Aorta (tissue), 5 donors: ENCODE measurements at regions not wholly inside any gene's neighbourhood (a gene's known extent, or its start where the extent isn't known, plus 50 kb on each side); places are given as distances from the start of the nearest gene placed in this dataset.
"Not testable (repeated sequence)": the region's sequence is repeated elsewhere in the genome, so short reads cannot be mapped to it uniquely, and the experiment has no call there.

ENCODE experiments used
- ATAC-seq: fragments of 200-7000 bp; cut with Tn5 transposase; one replicate; pipeline ENCODE4 v1.9.1; 2022; ENCODE audit warnings: moderate library complexity; ENCODE audit not compliant: low FRiP score
- DNase-seq, 2 donors: peaks; one replicate each; pipeline ENCODE4 v3.0.0-alpha.2; 2020
- H3K27ac ChIP-seq, 2 donors: one replicate each; pipeline ENCODE4 v1.5.1; 2013; ENCODE audit warnings: low read length in 2 of 2, mild to moderate bottlenecking in 2 of 2, moderate library complexity in 2 of 2, control low read depth in 1 of 2, inconsistent platforms in 1 of 2, low read depth in 1 of 2
- H3K27me3 ChIP-seq, 2 donors: one replicate each; pipeline ENCODE4 v1.6.1; 2013; ENCODE audit warnings: control low read depth in 1 of 2, low read length in 1 of 2, mild to moderate bottlenecking in 1 of 2, moderate library complexity in 1 of 2; ENCODE audit not compliant: insufficient read depth in 2 of 2, control insufficient read depth in 1 of 2
- H3K36me3 ChIP-seq, 2 donors: one replicate each; pipeline ENCODE4 v1.6.1; 2013; ENCODE audit warnings: control low read depth in 1 of 2, low read length in 1 of 2, mild to moderate bottlenecking in 1 of 2; ENCODE audit not compliant: insufficient read depth in 2 of 2, control insufficient read depth in 1 of 2
- H3K4me1 ChIP-seq, 2 donors: one replicate each; pipeline ENCODE4 v1.6.1; 2013; ENCODE audit warnings: low read length in 2 of 2, control low read depth in 1 of 2, mild to moderate bottlenecking in 1 of 2, moderate library complexity in 1 of 2; ENCODE audit not compliant: insufficient read depth in 2 of 2, control insufficient read depth in 1 of 2
- H3K4me3 ChIP-seq, 2 donors: one replicate each; pipeline ENCODE4 v1.5.1; 2013; ENCODE audit warnings: low read length in 2 of 2, control low read depth in 1 of 2, mild to moderate bottlenecking in 1 of 2
- H3K9me3 ChIP-seq: one replicate; pipeline ENCODE4 v1.6.1; 2013; ENCODE audit warnings: mild to moderate bottlenecking, low read length; ENCODE audit not compliant: control insufficient read depth
- WGBS, 2 donors: extraction: QIAGEN DNeasy Blood & Tissue Kit; methylation state at CpG; one replicate each; pipeline ENCODE4 v1.1.7; 2013; 5-methylcytosine and 5-hydroxymethylcytosine counted together
- intact Hi-C, 2 donors: fragments of 100-400 bp; cut with DNase I; formaldehyde crosslinking; loops; one replicate each; pipeline versions ENCODE4 v1.14.2 to v1.15.0; 2022
- donor health status: healthy with polysubstance abuse.
- donor health status: Bipolar disorder and iron deficiency.
- donor health status: DM: no; HTN: no; CAD: no.
- donor health status: DM: no; HTN: no; CAD: no.
- donor health status: DM: yes; HTN: yes; CAD: no.

GRCh38 chr2:13858626-13859025 is 773.9 kb upstream of the LRATD1 start:
- H3K9me3 ChIP-seq = peaks cover 2% of the 10 kb centered on the region
- no peaks in the 10 kb centered on the region for H3K4me1 ChIP-seq
- no peak for ATAC-seq
- intact Hi-C loops = no loop called here
- H3K36me3 ChIP-seq = no peaks in the 10 kb centered on the region
- no peak overlapping the region for H3K4me3 ChIP-seq
- no peak for DNase-seq
- H3K27me3 ChIP-seq = no peaks in the 10 kb centered on the region
- H3K27ac ChIP-seq = no peak overlapping the region
- WGBS, 2 donors = 43 to 61% methylated on average over 6 of the region's 6 CpGs

- H3K27ac ChIP-seq, intact Hi-C loops, H3K36me3 ChIP-seq, H3K4me3 ChIP-seq, H3K9me3 ChIP-seq, ATAC-seq, DNase-seq, H3K27me3 ChIP-seq, H3K4me1 ChIP-seq: not testable (repeated sequence)
These were observed 764.2 kb upstream of the LRATD1 start for GRCh38 chr2:13868275-13868674.

DNA sequence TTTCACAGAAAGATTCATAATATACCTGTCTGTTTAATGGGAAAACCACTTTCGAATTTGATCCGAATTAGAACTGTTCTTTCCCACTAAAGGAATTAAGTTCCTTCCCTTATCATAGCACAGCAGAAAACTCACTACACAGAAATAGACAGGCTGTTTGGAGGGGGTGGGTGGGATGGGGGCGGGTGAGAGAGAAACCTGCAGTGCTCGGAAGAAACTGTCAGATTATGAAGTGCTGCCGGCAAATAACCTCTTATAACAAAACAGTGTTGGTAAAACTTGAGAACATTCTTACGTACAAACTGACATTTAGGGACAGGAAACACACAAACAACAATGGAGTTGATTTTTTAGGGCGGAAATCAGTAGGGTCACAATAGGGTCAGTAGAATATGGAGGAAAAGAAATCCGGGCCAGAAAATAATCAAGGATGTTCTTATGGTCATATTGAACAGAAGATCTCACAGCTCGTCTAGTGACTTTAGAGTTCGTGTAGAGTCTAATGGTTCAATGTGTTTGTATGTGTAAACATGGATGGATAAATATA is 756.0 kb upstream of the LRATD1 start:
- WGBS, 2 donors = 63 to 64% methylated on average over 10 of the region's 10 CpGs
- no peaks in the 10 kb centered on the region for H3K9me3 ChIP-seq

GRCh38 chr2:13877571-13877970 is 754.9 kb upstream of the LRATD1 start:
- H3K36me3 ChIP-seq = no peaks in the 10 kb centered on the region
- H3K4me3 ChIP-seq = no peak overlapping the region
- intact Hi-C loops = no loop called here
- no peaks in the 10 kb centered on the region for H3K4me1 ChIP-seq
- ATAC-seq (no peak), DNase-seq (no peak)
- no peak overlapping the region for H3K27ac ChIP-seq
- WGBS, 2 donors = 73 to 84% methylated on average over 2 of the region's 2 CpGs
- H3K9me3 ChIP-seq = no peaks in the 10 kb centered on the region
- no peaks in the 10 kb centered on the region for H3K27me3 ChIP-seq

More for the DNA sequence above, 756.0 kb upstream of the LRATD1 start:
- DNase-seq (no peak), ATAC-seq (no peak)
- no peak overlapping the region for H3K4me3 ChIP-seq
- H3K36me3 ChIP-seq = no peaks in the 10 kb centered on the region
- intact Hi-C loops = no loop called here
- H3K27ac ChIP-seq = no peak overlapping the region
- H3K4me1 ChIP-seq = no peaks in the 10 kb centered on the region
- no peaks in the 10 kb centered on the region for H3K27me3 ChIP-seq

DNA sequence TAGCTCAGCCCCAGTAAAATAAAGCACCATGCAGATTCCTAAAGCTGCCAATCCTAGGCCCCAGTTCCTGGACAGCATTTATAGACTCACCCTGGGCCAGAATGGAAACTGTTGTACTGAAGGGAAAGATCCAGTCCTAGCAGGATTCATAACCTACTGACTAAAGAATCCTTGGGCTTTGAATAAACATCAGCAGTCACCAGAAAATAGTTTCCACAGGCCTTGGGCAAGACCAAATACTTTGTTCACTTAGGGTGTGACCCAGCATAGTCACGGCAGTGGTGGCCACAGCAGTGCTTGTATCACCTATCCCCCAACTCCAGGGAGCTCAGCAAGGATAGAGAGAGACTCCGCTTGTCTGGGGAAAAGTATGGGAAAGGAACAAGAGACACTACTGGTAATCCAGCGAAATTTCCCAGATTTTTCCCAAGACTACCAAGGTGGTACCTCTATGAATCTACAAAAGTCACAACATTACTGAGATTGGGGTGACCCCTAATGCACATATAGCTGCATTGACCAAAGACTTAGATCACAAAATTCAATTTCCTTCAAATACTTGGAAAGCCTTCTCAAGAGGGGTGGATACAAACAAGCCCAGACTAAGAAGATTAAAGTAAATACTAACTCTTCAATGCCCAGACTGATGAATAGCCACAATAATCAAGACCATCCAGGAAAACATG is 748.1 kb upstream of the LRATD1 start:
- intact Hi-C loops = no loop called here
- Histone ChIP-seq H3K4me1 (no peaks in the 10 kb centered on the region), H3K27ac (no peak overlapping the region), H3K4me3 (no peak overlapping the region), H3K27me3 (no peaks in the 10 kb centered on the region), H3K36me3 (no peaks in the 10 kb centered on the region), H3K9me3 (peaks cover 4% of the 10 kb centered on the region)
- 75 to 80% methylated on average over 3 of the region's 3 CpGs for WGBS, 2 donors
- DNase-seq (no peak), ATAC-seq (no peak)

DNA sequence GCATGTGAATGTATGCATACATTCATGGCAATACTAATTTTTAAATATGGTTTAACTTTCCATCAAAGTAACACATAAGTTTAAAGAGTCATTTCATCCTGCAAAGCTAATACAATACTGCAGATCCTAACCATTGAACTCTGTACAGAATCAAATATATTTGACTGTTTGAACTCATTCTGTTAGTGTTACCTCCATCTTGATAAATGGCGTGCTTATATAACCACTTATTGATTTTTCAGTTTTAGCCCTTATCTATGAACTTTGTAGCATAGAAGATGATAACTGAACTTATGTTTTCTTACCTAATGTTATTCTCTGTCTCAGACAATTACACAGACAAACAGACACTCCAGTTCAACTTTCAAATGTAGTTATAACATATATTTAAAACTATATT is 731.0 kb upstream of the LRATD1 start:
- 82 to 93% methylated on average over 1 of the region's 1 CpG for WGBS, 2 donors
- intact Hi-C loops = no loop called here
- ATAC-seq = no peak

DNA sequence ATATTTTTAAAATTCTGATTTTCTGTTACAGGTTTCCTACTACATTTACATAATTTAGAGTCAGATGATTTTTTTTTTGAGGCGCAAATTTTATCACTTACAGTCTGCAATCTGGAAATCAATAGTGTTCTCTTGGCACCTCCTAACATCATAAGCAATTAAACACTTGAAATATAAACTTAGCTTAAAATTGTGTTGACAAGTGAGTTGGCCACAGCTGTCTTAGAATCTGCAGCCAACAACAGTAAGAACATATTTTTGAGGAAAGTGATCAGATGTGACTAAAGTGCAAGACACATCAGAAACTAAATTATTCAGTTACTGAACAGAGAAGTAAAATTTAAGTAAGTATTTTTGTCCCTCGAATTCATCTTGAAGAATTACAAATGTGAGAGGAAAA is 726.7 kb upstream of the LRATD1 start:
- Histone ChIP-seq H3K36me3 (no peaks in the 10 kb centered on the region), H3K4me3 (no peak overlapping the region), H3K27ac (no peak overlapping the region), H3K27me3 (no peaks in the 10 kb centered on the region), H3K9me3 (peaks cover 1% of the 10 kb centered on the region), H3K4me1 (no peaks in the 10 kb centered on the region)
- no peak for DNase-seq
- no peak for ATAC-seq
- intact Hi-C loops = no loop called here
- WGBS, 2 donors = 66 to 67% methylated on average over 2 of the region's 2 CpGs

More for the DNA sequence above, 731.0 kb upstream of the LRATD1 start:
- Histone ChIP-seq H3K4me1 (no peaks in the 10 kb centered on the region), H3K27ac (no peak overlapping the region), H3K36me3 (no peaks in the 10 kb centered on the region), H3K27me3 (no peaks in the 10 kb centered on the region), H3K9me3 (peaks cover 2% of the 10 kb centered on the region), H3K4me3 (no peak overlapping the region)
- DNase-seq = no peak

DNA sequence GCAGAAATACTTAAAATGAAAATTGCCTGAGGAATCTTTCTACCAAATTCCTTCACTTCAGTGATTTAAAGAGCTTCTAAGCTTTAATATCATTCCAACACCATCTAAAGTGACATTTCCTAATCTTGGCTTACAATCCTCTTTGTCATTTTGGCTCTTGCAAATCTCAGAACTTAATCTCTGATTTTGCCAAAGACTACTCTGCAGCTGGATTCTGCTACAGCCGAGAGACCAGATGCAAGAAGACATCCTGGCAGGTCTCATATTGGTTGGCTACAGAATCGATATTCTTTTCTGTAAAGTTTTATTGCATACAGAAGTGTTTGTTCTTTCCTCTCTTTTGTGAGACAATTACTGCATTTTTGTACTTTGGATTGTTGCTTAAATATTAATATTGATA is 716.5 kb upstream of the LRATD1 start:
- WGBS, 2 donors = 64 to 66% methylated on average over 2 of the region's 2 CpGs
- Histone ChIP-seq H3K27ac (no peak overlapping the region), H3K9me3 (no peaks in the 10 kb centered on the region), H3K4me3 (no peak overlapping the region), H3K36me3 (no peaks in the 10 kb centered on the region), H3K27me3 (no peaks in the 10 kb centered on the region), H3K4me1 (no peaks in the 10 kb centered on the region)
- intact Hi-C loops = no loop called here
- DNase-seq (no peak), ATAC-seq (no peak)

GRCh38 chr2:13917958-13918357 is 714.6 kb upstream of the LRATD1 start:
- Histone ChIP-seq H3K27ac (no peak overlapping the region), H3K4me3 (no peak overlapping the region), H3K27me3 (no peaks in the 10 kb centered on the region), H3K36me3 (no peaks in the 10 kb centered on the region), H3K4me1 (no peaks in the 10 kb centered on the region), H3K9me3 (no peaks in the 10 kb centered on the region)
- no peak for DNase-seq
- WGBS, 2 donors = 71 to 92% methylated on average over 1 of the region's 1 CpG
- no peak for ATAC-seq
- intact Hi-C loops = no loop called here
